Ishikawa (cell line): ENCODE measurements at regions not wholly inside any gene's neighbourhood (a gene's known extent, or its start where the extent isn't known, plus 50 kb on each side); places are given as distances from the start of the nearest gene placed in this dataset.

Experiments used
- CEBPB ChIP-seq: IDR thresholded peaks from 2 replicates; pipeline ENCODE4 v1.6.1; 2012
- CREB1 ChIP-seq: IDR thresholded peaks from 2 replicates; pipeline ENCODE4 v1.6.1; 2012; ENCODE audit warnings: low read depth
- EGR1 ChIP-seq: IDR thresholded peaks from 2 replicates; pipeline ENCODE4 v1.6.1; 2012
- EP300 ChIP-seq: IDR thresholded peaks from 2 replicates; pipeline ENCODE4 v1.6.1; 2012; ENCODE audit warnings: borderline replicate concordance
- FOXM1 ChIP-seq: IDR thresholded peaks from 2 replicates; pipeline ENCODE4 v1.6.1; 2012; ENCODE audit warnings: low read depth, borderline replicate concordance
- MAX ChIP-seq: IDR thresholded peaks from 2 replicates; pipeline ENCODE4 v1.6.1; 2012
- NFIC ChIP-seq: IDR thresholded peaks from 2 replicates; pipeline ENCODE4 v1.6.1; 2012
- RAD21 ChIP-seq: IDR thresholded peaks from 2 replicates; pipeline ENCODE4 v1.6.1; 2012; ENCODE audit warnings: low read depth
- REST ChIP-seq: IDR thresholded peaks from 2 replicates; pipeline ENCODE4 v1.6.1; 2012; ENCODE audit warnings: low read depth, mild to moderate bottlenecking
- TAF1 ChIP-seq: IDR thresholded peaks from 2 replicates; pipeline ENCODE4 v1.6.1; 2012; ENCODE audit warnings: low read depth, mild to moderate bottlenecking
- TCF12 ChIP-seq: IDR thresholded peaks from 2 replicates; pipeline ENCODE4 v1.6.1; 2012; ENCODE audit warnings: low read depth
- TEAD4 ChIP-seq: IDR thresholded peaks from 2 replicates; pipeline ENCODE4 v1.6.1; 2012
- USF1 ChIP-seq: IDR thresholded peaks from 2 replicates; pipeline ENCODE4 v1.6.1; 2012
- YY1 ChIP-seq: IDR thresholded peaks from 2 replicates; pipeline ENCODE4 v1.6.1; 2012; ENCODE audit warnings: low read depth
- ZBTB7A ChIP-seq: IDR thresholded peaks from 2 replicates; pipeline ENCODE4 v1.6.1; 2012; ENCODE audit warnings: low read depth

GRCh38 chr4:13910556-13910955 lies 283.0 kb upstream of the BOD1L1 start:
- TF ChIP-seq ZBTB7A (no peak), REST (no peak), YY1 (no peak), RAD21 (no peak), CREB1 (no peak), USF1 (no peak), NFIC (no peak)

- TF ChIP-seq FOXM1 (no peak), EGR1 (no peak), CEBPB (no peak), USF1 (no peak), TEAD4 (no peak), TCF12 (no peak), NFIC (no peak), YY1 (no peak), EP300 (no peak), MAX (no peak), RAD21 (no peak), ZBTB7A (no peak), TAF1 (no peak), REST (no peak), CREB1 (no peak)
These were observed 283.7 kb upstream of the BOD1L1 start for GRCh38 chr4:13911256-13911655.

- no peak for TF ChIP-seq CEBPB
- no peak for TF ChIP-seq EP300
- no peak for TF ChIP-seq TCF12
- TF ChIP-seq MAX, result no peak
- no peak for TF ChIP-seq EGR1
These were observed 285.0 kb upstream of the BOD1L1 start for GRCh38 chr4:13912436-13912925.

DNA sequence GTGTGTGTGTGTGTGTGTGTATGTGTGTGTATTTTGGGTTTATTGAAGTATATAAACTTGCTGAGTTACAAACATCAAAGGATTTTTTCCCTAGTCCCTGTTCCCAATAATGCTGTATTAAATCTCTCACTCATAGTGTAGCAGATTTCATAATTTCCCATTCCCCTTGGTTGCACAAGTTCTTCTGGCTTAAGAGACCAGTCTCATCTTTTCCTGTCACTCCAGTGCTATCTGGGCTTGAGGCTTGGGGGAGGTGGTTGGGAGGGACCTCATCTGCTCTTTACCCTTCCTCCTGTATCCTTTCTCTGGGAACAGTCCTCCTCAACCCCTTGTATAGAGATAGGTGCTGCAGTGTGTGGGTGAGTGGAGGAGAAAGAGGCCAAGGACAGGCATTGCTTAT lies 285.4 kb upstream of the BOD1L1 start:
- TF ChIP-seq REST (no peak), TAF1 (no peak), FOXM1 (no peak), RAD21 (no peak), YY1 (no peak), MAX (no peak), EGR1 (no peak), TEAD4 (no peak), NFIC (no peak), ZBTB7A (no peak), TCF12 (no peak), CEBPB (no peak), EP300 (no peak)

- no peak for TF ChIP-seq EGR1
- no peak for TF ChIP-seq FOXM1
- no peak for TF ChIP-seq CREB1
- TF ChIP-seq EP300, result no peak
- no peak for TF ChIP-seq TCF12
- no peak for TF ChIP-seq TEAD4
- TF ChIP-seq TAF1, result no peak
- TF ChIP-seq CEBPB, result no peak
- no peak for TF ChIP-seq RAD21
- no peak for TF ChIP-seq MAX
- TF ChIP-seq NFIC, result no peak
- no peak for TF ChIP-seq ZBTB7A
- TF ChIP-seq YY1, result no peak
- no peak for TF ChIP-seq REST
- no peak for TF ChIP-seq USF1
These were observed 289.5 kb upstream of the BOD1L1 start for GRCh38 chr4:13917015-13917414.
